Coronary artery (tissue), 2 donors: ENCODE measurements at regions not wholly inside any gene's neighbourhood (a gene's known extent, or its start where the extent isn't known, plus 50 kb on each side); places are given as distances from the start of the nearest gene placed in this dataset.

Experiments used
- DNase-seq: peaks from one replicate; pipeline ENCODE4 v3.0.0-alpha.2; 2017; ENCODE audit warnings: low spot score
- H3K27ac ChIP-seq, 2 donors: fragments of 200-600 bp; sonication (generic); one replicate each; pipeline ENCODE4 v1.5.1; 2016 to 2019
- H3K4me3 ChIP-seq: fragments of 200-600 bp; sonication (generic); 2 replicates; pipeline ENCODE4 v1.5.1; 2016; ENCODE audit warnings: mild to moderate bottlenecking, moderate library complexity
- TF ChIP-seq, protein P1 (sequence below): fragments of 200-600 bp; sonication (generic); IDR thresholded peaks from one replicate; pipeline ENCODE4 v1.5.1; 2019; ENCODE audit warnings: antibody characterized with exemption

DNA sequence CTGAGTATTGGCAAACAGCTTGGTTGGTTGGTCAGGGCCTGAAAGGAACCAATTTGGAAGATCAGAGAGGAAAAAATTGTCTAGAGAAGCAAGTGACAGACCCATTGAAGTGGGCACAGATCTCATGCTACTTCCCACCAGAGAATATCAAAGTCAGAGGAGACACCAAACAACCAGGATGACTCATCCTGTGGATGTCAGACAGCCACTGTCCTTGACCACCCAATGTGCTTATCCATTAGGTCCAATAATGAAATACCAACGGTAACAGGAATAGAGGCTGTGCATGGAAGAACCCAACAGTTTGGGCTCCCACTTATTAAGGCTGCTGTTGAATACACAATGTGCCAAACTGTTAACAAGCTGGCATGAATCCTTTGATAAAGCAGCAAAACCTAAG lies 323.1 kb upstream of the ATP11B start:
- H3K27ac ChIP-seq, result no peak overlapping the region
- TF ChIP-seq, protein P1, sequence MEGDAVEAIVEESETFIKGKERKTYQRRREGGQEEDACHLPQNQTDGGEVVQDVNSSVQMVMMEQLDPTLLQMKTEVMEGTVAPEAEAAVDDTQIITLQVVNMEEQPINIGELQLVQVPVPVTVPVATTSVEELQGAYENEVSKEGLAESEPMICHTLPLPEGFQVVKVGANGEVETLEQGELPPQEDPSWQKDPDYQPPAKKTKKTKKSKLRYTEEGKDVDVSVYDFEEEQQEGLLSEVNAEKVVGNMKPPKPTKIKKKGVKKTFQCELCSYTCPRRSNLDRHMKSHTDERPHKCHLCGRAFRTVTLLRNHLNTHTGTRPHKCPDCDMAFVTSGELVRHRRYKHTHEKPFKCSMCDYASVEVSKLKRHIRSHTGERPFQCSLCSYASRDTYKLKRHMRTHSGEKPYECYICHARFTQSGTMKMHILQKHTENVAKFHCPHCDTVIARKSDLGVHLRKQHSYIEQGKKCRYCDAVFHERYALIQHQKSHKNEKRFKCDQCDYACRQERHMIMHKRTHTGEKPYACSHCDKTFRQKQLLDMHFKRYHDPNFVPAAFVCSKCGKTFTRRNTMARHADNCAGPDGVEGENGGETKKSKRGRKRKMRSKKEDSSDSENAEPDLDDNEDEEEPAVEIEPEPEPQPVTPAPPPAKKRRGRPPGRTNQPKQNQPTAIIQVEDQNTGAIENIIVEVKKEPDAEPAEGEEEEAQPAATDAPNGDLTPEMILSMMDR, result no peak
- no peak overlapping the region for H3K4me3 ChIP-seq
- DNase-seq, result no peak

DNA sequence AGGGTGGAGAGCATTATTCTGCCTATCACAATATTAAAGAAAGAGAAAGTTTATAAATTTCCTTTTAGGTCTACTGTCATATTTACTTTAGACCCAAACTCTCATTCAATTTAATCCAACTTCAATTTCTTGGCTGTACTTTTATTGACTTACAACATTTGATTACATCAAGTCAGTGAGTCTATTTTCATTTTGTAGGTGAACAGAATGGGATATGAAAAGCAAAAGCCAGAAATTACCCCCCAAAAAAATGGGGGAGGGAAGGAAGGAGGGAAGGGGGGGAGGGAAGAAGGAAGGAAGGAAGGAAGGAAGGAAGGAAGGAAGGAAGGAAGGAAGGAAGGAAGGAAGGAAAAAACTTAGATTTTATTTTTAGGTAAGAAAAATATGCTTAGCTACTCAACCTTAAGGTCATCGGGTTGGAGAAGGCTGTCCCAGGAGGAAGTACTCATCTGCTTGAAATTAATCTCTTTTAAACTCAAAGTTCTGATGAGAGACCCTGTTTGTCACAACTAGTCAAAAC lies 320.1 kb upstream of the ATP11B start:
- TF ChIP-seq, protein P1, result no peak
- Histone ChIP-seq H3K27ac (no peak overlapping the region), H3K4me3 (no peak overlapping the region)
- no peak for DNase-seq

DNA sequence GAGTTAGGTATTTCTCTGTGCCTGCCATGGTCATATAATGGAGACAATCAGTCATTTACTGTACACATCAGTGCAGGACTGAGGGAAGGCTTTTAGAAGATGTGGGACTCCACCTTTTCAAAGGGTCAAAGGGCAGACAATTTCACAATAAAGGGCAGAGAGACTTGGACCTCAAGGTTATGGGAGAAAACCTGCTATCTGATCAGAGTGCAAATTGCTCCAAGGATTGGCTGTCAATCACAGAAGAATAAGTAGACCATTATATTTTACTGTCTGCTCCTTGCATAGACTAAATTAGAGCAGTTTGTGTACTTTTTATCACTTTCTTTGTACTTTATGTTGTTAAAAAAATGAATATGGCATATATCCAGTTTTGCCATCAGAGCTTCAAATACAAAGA lies 314.9 kb upstream of the ATP11B start:
- DNase-seq, result no peak
- TF ChIP-seq, protein P1, result no peak
- Histone ChIP-seq H3K27ac (no peak overlapping the region), H3K4me3 (no peak overlapping the region)

DNA sequence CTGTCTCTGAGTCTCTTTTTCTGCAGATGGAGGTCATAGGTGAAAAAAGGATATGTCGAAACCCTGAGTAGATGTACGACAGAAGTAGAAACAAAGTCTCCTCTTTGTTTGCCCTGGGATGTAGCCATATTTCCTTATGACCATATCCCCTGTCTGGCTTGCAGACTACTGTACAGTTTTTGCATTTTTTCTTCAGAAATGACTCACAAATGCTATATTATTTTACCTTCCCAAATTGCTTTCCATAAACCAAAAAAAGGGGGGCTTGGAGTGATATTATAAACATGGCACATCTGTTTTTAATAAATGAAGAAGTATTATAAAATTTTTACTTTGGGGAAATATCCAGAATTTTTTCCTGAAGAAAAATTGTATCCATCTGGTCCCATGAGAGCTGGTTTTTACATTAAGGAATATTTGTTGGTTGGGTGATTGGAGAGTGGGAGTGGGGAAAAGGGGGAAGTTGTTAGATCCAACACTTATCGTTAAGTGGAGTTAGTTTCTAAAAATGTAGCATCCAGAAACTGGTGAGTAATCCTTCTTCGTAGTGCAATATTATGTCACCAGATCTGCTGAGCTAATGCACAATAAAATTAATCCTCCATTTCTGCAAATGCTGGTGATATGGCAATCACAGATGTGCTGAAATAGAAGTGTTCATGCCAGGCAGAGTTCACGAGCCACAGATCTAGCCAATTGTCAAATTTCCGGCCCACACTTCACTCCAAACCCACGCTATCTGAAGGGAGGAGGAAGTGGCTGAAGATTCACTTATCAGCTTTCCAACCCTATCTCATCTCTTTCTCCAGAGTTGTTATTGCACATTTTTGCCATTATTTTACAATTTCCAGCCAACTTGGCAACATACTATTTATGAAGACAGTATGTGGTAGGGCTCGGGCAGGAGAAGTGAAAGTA lies 313.6 kb upstream of the ATP11B start:
- no peak for DNase-seq
- no peak overlapping the region for H3K4me3 ChIP-seq
- no peak overlapping the region for H3K27ac ChIP-seq
- TF ChIP-seq, protein P1, result no peak

DNA sequence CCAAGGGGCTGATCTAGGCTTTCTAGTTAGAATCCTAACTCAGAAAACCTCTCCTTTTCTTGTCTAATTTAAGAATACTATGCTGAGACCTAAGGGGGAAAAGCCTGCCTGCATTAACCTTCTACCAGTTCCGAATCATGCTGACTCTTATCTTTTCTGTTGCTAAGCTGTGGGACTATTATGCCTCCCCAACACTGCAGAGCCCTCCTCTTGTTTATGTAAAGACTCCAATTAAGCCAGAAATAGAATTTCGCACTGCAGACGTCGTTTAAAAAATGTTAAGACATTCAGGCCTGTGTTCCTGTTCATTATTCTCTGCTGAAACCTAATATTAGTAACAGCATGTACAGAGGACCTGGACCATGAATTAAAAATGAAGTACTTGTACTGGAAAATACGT lies 310.6 kb upstream of the ATP11B start:
- DNase-seq, result no peak
- H3K4me3 ChIP-seq, result no peak overlapping the region
- TF ChIP-seq, protein P1, result no peak
- no peak overlapping the region for H3K27ac ChIP-seq

DNA sequence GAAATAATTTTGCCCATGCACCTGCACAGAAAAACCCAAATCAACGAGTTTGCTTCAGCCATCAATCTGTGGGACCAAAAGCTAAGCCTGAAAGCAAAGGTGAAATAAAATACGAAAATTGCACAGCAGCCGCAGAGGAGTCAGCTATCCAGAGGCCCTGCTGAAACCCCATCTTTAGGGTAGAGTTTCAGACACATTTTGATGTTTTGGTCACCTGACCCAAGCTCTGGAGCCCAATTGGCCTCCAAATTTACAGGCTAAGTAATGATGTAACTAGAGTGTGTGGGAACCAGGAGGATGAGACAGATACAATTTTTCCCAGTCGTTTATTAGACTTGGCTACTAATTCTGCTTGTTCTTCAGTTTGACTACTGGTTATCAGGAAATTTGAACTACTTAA lies 308.6 kb upstream of the ATP11B start:
- TF ChIP-seq, protein P1, result no peak
- H3K27ac ChIP-seq, result no peak overlapping the region
- no peak overlapping the region for H3K4me3 ChIP-seq
- DNase-seq, result no peak

DNA sequence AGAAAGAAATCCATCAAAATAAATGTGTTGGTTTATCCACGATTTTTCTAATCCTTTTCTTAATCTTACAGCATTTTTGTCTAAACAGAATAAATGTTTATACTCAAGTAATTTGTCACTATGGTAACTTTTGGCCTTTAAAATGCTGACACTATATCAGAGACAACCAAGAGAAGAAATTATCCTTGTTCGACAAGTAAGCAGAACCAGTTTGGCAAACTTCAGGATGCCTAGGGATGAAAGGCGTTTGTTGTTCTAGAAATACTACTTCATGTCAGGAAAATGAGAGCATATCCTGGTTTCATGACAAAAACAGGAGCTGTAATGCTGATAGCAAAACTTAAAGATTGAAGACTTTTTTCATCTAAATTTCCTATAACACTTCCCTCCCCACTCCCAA lies 308.0 kb upstream of the ATP11B start:
- no peak overlapping the region for H3K4me3 ChIP-seq
- H3K27ac ChIP-seq, result no peak overlapping the region
- TF ChIP-seq, protein P1, result no peak
- no peak for DNase-seq
